ENCODE measurements at regions not wholly inside any gene's neighbourhood (a gene's known extent, or its start where the extent isn't known, plus 50 kb on each side); places are given as distances from the start of the nearest gene placed in this dataset.

DNA sequence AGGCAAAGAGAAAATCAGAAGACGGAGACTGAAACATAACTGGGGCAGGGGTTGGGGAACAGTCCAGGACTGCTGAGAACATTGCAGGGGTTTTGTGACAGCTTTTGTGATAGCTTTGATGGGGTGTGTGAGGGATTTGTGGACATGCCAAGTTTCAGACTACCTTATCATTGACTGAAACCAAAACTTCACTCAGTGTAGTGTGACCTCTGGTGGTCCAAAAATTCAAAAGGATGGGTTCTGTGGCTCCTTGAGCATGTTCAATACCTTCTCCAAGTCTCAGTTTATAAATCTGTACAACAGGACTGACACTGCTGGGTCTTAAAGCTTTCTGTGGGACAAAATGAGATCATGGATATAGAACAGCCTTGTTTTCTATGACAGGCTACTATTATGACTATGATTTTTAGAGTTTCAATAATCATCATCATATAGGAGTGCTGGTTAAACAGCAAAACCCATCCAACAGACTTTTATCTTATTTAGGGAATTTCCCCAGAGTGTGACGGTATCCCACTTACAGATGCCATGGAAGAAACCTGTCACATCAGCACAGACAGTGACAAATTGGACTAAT, 259.2 kb upstream of the SLC14A2 start:
- Mint-ChIP-seq H3K36me3 (ENCODE audit: low read depth) (no peaks in the 10 kb centered on the region), H3K4me3 (no peak overlapping the region), H3K9me3 (no peaks in the 10 kb centered on the region), H3K27ac (no peak overlapping the region), H3K4me1 (no peaks in the 10 kb centered on the region), H3K27me3 (peaks cover 6% of the 10 kb centered on the region)
- ATAC-seq (ENCODE audit: low read depth): no peak
- no peak for DNase-seq
- intact Hi-C loops (cut with micrococcal nuclease): no loop called here
- TF ChIP-seq, protein P1, sequence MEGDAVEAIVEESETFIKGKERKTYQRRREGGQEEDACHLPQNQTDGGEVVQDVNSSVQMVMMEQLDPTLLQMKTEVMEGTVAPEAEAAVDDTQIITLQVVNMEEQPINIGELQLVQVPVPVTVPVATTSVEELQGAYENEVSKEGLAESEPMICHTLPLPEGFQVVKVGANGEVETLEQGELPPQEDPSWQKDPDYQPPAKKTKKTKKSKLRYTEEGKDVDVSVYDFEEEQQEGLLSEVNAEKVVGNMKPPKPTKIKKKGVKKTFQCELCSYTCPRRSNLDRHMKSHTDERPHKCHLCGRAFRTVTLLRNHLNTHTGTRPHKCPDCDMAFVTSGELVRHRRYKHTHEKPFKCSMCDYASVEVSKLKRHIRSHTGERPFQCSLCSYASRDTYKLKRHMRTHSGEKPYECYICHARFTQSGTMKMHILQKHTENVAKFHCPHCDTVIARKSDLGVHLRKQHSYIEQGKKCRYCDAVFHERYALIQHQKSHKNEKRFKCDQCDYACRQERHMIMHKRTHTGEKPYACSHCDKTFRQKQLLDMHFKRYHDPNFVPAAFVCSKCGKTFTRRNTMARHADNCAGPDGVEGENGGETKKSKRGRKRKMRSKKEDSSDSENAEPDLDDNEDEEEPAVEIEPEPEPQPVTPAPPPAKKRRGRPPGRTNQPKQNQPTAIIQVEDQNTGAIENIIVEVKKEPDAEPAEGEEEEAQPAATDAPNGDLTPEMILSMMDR (IDR thresholded peaks at IDR 0.05): no peak
- ChIA-PET CTCF (interaction anchor here (1.7 kb wide), 1 partner anchor 1225 kb away, joined by 4 read pairs; no protein-coding TSS in a partner anchor), POLR2A (no interaction called here)

DNA sequence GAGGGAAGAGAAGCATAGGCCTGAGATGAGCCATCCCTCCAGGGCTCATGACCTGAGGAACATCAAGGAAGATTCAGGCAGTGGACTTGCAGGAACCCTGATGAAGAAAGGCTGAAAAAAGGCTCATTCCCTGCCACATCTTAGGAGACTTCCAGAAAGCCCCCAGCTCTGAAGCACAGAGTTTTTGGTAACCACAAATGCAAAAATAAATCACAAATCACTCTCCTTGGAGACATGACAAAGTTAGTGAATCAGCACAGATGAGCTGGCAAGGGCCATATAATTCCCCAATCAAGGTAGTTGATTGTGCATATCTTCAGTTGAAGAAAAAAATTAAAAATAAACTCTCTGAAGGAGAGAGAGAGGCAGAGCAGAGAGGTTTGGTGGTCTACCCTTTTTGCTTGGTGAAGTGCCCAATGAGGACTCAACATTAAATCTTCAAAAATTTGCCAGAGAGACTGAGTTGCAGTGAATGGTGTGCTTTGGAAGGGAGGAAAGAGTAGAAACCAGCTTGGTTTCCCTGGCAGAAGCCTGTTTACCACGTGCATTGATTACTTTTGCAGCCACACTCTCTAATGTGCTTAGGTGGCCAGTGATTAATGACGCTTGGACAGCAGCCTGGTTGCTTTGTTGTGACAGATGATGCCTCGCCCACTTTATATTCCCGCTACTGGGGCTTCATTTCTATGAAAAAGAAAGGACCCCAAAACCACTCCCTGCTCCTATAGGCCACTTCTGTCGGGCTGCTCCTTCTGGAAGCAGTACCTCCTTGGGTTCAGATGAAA, 257.4 kb upstream of the SLC14A2 start:
- intact Hi-C loops (cut with micrococcal nuclease): no loop called here
- Mint-ChIP-seq H3K27me3 (peaks cover 6% of the 10 kb centered on the region), H3K4me1 (no peaks in the 10 kb centered on the region), H3K4me3 (no peak overlapping the region), H3K36me3 (ENCODE audit: low read depth) (no peaks in the 10 kb centered on the region), H3K9me3 (no peaks in the 10 kb centered on the region), H3K27ac (no peak overlapping the region)
- ATAC-seq (ENCODE audit: low read depth) (no peak), DNase-seq (no peak)
- ChIA-PET POLR2A (no interaction called here), CTCF (no interaction called here)
- TF ChIP-seq, protein P1 (IDR thresholded peaks at IDR 0.05): no peak

DNA sequence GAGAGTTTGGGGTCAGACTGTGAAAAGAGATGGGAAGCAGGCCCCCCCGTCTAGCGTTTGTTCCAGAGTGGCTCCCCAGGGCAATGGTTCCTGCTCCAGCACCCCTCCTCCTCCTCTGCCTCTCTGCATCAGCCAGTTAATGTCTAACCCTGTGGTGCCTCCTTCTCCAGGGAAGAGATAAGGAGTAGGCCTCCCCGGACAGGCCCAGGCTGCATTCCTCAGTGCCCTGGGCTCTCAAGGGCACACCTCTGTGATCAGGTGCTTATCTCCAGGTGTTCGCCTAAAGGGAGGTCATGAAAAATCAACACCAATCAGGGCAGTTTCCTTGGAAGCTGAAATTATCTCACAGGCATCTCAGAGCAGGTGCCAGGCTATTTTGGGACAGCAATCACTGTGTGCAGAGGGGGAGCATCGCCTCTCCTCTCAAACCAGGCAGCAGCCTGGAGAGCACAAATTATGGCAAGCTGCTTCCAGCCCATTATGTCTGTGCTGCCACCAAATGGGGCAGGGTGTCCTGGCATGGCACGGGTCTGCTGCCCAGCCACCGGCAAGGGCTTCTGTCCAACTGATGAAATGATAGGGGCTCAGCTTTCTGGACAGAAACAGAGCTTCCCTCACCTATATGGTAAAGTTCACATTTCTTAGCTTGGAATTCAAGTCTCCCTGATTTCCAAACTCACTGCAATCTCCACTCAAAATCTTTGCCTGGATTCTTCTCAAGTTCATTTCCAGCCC, 255.8 kb upstream of the SLC14A2 start:
- no peak for DNase-seq

DNA sequence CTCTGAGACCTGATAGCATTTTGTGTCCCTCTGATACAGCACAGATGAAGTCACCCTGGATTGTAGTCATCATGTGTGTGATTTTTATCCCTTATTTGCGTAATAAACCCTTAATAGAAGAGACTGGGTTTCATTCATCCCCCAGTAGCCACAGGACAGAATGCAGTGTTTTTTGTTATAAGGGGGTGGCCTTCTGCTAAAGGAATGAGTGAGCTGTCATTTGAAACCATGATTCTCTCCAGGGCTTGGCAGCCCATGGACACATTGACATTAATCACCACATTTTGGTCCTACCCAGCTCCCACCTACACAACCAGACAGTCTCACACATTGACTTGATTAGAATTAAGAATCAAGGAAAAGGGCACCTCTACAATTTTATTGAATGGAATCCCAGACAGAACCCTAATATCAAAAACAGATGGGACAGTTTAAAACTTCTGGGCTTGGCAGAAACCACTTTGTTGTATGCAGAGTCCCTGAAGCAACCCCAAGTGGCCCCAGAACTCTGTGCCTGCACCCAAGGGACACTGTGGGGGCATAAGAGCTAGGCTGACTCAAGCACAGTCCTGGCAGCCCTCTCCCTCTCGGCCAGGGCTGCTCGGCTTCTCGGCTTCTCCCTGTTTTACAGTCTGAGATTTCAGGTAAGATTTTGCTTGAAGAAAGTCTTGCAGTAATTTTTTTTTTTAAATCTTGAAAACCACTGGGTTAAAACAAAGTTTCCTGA, 254.0 kb upstream of the SLC14A2 start:
- H3K27ac Mint-ChIP-seq: no peak overlapping the region
- TF ChIP-seq, protein P1 (IDR thresholded peaks at IDR 0.05): no peak
- DNase-seq (no peak), ATAC-seq (ENCODE audit: low read depth) (no peak)
- POLR2A ChIA-PET: no interaction called here
- H3K4me1 Mint-ChIP-seq: no peaks in the 10 kb centered on the region
- CTCF ChIA-PET: no interaction called here
- H3K36me3 Mint-ChIP-seq (ENCODE audit: low read depth): no peaks in the 10 kb centered on the region
- H3K4me3 Mint-ChIP-seq: no peak overlapping the region
- H3K27me3 Mint-ChIP-seq: peaks cover 6% of the 10 kb centered on the region
- H3K9me3 Mint-ChIP-seq: no peaks in the 10 kb centered on the region
- intact Hi-C loops (cut with micrococcal nuclease): no loop called here

More for the DNA sequence above, 255.8 kb upstream of the SLC14A2 start:
- Mint-ChIP-seq H3K36me3 (ENCODE audit: low read depth) (no peaks in the 10 kb centered on the region), H3K9me3 (no peaks in the 10 kb centered on the region), H3K27ac (no peak overlapping the region), H3K27me3 (peaks cover 6% of the 10 kb centered on the region), H3K4me1 (no peaks in the 10 kb centered on the region), H3K4me3 (no peak overlapping the region)
- no peak for ATAC-seq (ENCODE audit: low read depth)
- intact Hi-C loops (cut with micrococcal nuclease): no loop called here
- ChIA-PET CTCF (no interaction called here), POLR2A (no interaction called here)
- TF ChIP-seq, protein P1 (IDR thresholded peaks at IDR 0.05): no peak
